NT2/D1 (cell line): ENCODE measurements at regions not wholly inside any gene's neighbourhood (a gene's known extent, or its start where the extent isn't known, plus 50 kb on each side); places are given as distances from the start of the nearest gene placed in this dataset.

Source experiments
- DNase-seq: peaks from one replicate; pipeline ENCODE4 v3.0.0-alpha.2; 2011; ENCODE audit warnings: low read depth, low spot score
- H3K27me3 ChIP-seq: 2 replicates; pipeline ENCODE4 v1.6.0; 2011; ENCODE audit warnings: mild to moderate bottlenecking; ENCODE audit not compliant: insufficient read length, insufficient read depth
- H3K36me3 ChIP-seq: 2 replicates; pipeline ENCODE4 v1.6.1; 2011; ENCODE audit warnings: mild to moderate bottlenecking, low read length, mixed read lengths; ENCODE audit not compliant: insufficient read depth, insufficient read length
- H3K4me1 ChIP-seq: 2 replicates; pipeline ENCODE4 v1.5.1; 2011; ENCODE audit not compliant: insufficient read depth, insufficient read length
- H3K4me3 ChIP-seq: 2 replicates; pipeline ENCODE4 v1.5.1; 2011; ENCODE audit warnings: low read depth; ENCODE audit not compliant: insufficient read length
- H3K9ac ChIP-seq: 2 replicates; pipeline ENCODE4 v1.6.0; 2011; ENCODE audit warnings: low read depth; ENCODE audit not compliant: insufficient read length
- H3K9me3 ChIP-seq: 2 replicates; pipeline ENCODE4 v1.5.1; 2011; ENCODE audit warnings: mild to moderate bottlenecking, low read length; ENCODE audit not compliant: insufficient read depth
- SUZ12 ChIP-seq: IDR thresholded peaks from 2 replicates; pipeline ENCODE4 v1.6.1; 2011; ENCODE audit not compliant: insufficient read length, insufficient read depth; ENCODE audit errors: extremely low read depth
- YY1 ChIP-seq: IDR thresholded peaks from 2 replicates; pipeline ENCODE4 v1.6.1; 2011; ENCODE audit not compliant: insufficient read length, insufficient read depth
- ZNF274 ChIP-seq: IDR thresholded peaks from 2 replicates; pipeline ENCODE4 v1.6.1; 2011; ENCODE audit warnings: mild to moderate bottlenecking, low read depth, low read length

GRCh38 chr12:67773896-67774295, 125.4 kb downstream of the DYRK2 start:
- H3K9me3 ChIP-seq = no peaks in the 10 kb centered on the region
- no peaks in the 10 kb centered on the region for H3K36me3 ChIP-seq
- TF ChIP-seq ZNF274 = no peak
- TF ChIP-seq SUZ12 = no peak
- no peak for TF ChIP-seq YY1
- H3K27me3 ChIP-seq = no peaks in the 10 kb centered on the region
- no peak for DNase-seq
- H3K9ac ChIP-seq = no peak overlapping the region
- no peaks in the 10 kb centered on the region for H3K4me1 ChIP-seq
- H3K4me3 ChIP-seq = no peak overlapping the region

GRCh38 chr12:67774983-67775587, 126.5 kb downstream of the DYRK2 start:
- Histone ChIP-seq H3K27me3 (no peaks in the 10 kb centered on the region), H3K4me3 (no peak overlapping the region), H3K9ac (no peak overlapping the region), H3K9me3 (no peaks in the 10 kb centered on the region), H3K36me3 (no peaks in the 10 kb centered on the region), H3K4me1 (no peaks in the 10 kb centered on the region)
- no peak for DNase-seq
- TF ChIP-seq SUZ12 (no peak), YY1 (no peak), ZNF274 (no peak)

DNA sequence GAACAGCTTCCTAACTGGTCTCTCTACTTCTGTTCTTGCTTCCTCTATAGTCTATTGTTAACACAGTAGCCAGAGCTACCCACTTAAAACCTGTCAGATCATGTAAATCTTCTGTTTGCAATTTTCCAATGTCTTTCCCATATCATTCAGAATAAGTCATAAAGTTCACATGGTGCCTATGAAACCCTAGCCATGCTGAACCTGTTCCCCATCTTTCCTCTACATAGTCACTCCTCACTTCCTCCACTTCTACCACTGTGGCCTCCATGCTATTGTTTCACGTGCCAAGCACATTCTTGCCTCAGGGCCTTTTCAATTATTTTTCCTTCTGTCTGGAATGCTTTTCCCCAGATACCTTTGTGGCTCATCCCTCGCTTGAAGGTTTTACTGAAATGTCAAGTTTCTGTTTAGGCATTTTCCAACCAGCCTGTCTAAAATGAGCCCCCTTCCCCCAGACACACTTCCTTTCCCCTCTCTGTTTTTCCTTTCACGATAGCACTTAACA, 132.1 kb downstream of the DYRK2 start:
- H3K4me1 ChIP-seq = no peaks in the 10 kb centered on the region
- no peaks in the 10 kb centered on the region for H3K27me3 ChIP-seq
- no peak for TF ChIP-seq ZNF274
- TF ChIP-seq YY1 = no peak
- H3K36me3 ChIP-seq = no peaks in the 10 kb centered on the region
- no peaks in the 10 kb centered on the region for H3K9me3 ChIP-seq
- no peak overlapping the region for H3K9ac ChIP-seq
- no peak for DNase-seq
- no peak overlapping the region for H3K4me3 ChIP-seq

GRCh38 chr12:67782573-67782972, 134.0 kb downstream of the DYRK2 start:
- TF ChIP-seq YY1 = no peak
- no peak for TF ChIP-seq SUZ12
- no peak for TF ChIP-seq ZNF274
- Histone ChIP-seq H3K4me3 (no peak overlapping the region), H3K9me3 (no peaks in the 10 kb centered on the region), H3K36me3 (no peaks in the 10 kb centered on the region), H3K4me1 (no peaks in the 10 kb centered on the region), H3K9ac (no peak overlapping the region), H3K27me3 (no peaks in the 10 kb centered on the region)
- no peak for DNase-seq

GRCh38 chr12:67783393-67783792, 134.8 kb downstream of the DYRK2 start:
- Histone ChIP-seq H3K9me3 (no peaks in the 10 kb centered on the region), H3K27me3 (no peaks in the 10 kb centered on the region), H3K4me1 (no peaks in the 10 kb centered on the region), H3K4me3 (no peak overlapping the region), H3K36me3 (no peaks in the 10 kb centered on the region), H3K9ac (no peak overlapping the region)
- TF ChIP-seq SUZ12 = no peak
- DNase-seq = no peak

- no peak overlapping the region for H3K9ac ChIP-seq
- DNase-seq = no peak
- TF ChIP-seq SUZ12 = no peak
- TF ChIP-seq ZNF274 = no peak
- TF ChIP-seq YY1 = no peak
- H3K4me1 ChIP-seq = no peaks in the 10 kb centered on the region
- no peaks in the 10 kb centered on the region for H3K9me3 ChIP-seq
- H3K4me3 ChIP-seq = no peak overlapping the region
- no peaks in the 10 kb centered on the region for H3K36me3 ChIP-seq
- no peaks in the 10 kb centered on the region for H3K27me3 ChIP-seq
These were observed 136.3 kb downstream of the DYRK2 start for GRCh38 chr12:67784831-67785230.

DNA sequence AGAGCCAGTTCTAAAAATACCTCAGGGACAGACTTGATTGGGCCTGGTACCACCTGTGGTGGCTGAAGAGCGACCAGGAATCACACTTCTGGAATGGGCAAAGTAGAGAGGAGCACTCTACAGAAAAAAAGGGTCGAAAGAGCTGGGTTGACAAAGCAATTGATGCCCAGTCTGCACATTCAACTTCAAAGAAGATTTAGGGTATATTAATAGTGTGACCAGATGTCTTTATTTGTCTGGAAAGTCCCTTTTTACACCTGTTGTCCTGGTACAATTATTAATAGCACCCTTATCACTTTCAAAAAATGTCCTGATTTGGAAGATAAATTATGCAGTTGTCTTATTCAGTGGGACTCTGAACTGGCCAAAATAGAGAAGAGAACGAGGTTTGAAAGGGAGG, 137.5 kb downstream of the DYRK2 start:
- H3K4me3 ChIP-seq = no peak overlapping the region
- no peaks in the 10 kb centered on the region for H3K36me3 ChIP-seq
- TF ChIP-seq SUZ12 = no peak
- no peaks in the 10 kb centered on the region for H3K9me3 ChIP-seq
- H3K4me1 ChIP-seq = no peaks in the 10 kb centered on the region
- no peak overlapping the region for H3K9ac ChIP-seq
- no peak for DNase-seq
- H3K27me3 ChIP-seq = no peaks in the 10 kb centered on the region

DNA sequence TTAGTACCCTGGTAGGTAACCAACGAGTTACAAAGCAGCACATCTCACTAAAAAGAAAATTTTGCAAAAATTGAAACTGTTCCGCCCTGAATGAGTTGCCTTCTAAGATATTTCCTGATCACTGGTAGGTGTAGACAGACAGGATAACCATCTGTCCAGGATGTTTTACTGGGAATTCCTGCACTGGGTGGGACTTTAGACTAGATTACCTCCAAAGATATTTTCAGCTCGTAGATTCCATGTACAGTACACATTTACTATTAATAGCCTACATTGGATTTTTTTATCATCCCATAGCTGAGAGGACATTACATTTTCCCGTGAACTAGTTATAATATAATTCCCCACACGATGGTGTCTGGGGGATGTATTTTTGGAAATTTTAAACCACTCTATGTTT, 139.6 kb downstream of the DYRK2 start:
- Histone ChIP-seq H3K4me1 (no peaks in the 10 kb centered on the region), H3K36me3 (no peaks in the 10 kb centered on the region), H3K4me3 (no peak overlapping the region)

More for the DNA sequence above, 139.6 kb downstream of the DYRK2 start:
- no peak for DNase-seq
- Histone ChIP-seq H3K9ac (no peak overlapping the region), H3K27me3 (no peaks in the 10 kb centered on the region), H3K9me3 (no peaks in the 10 kb centered on the region; the same call in 1 of the 2 replicates)
- TF ChIP-seq YY1 (no peak), SUZ12 (no peak), ZNF274 (no peak)
